Motor neuron (in vitro differentiated cells): ENCODE measurements at regions not wholly inside any gene's neighbourhood (a gene's known extent, or its start where the extent isn't known, plus 50 kb on each side); places are given as distances from the start of the nearest gene placed in this dataset.

ENCODE experiments used
- ATAC-seq, 8 experiments: fragments of 200-7000 bp; cut with Tn5 transposase; replicated peaks in 6 of 8; 2 replicates each; pipeline ENCODE4 v1.8.0; 2021; ENCODE audit warnings: mild to moderate bottlenecking in 8 of 8, moderate library complexity in 8 of 8
- H3K27ac ChIP-seq, 2 donors: fragments of 250-450 bp; sonication (Bioruptor Pico); 2 replicates each; pipeline ENCODE4 v1.9.0; 2021; ENCODE audit warnings: antibody characterized with exemption in 2 of 2, mild to moderate bottlenecking in 2 of 2, moderate library complexity in 1 of 2
- H3K4me1 ChIP-seq, 2 donors: fragments of 250-450 bp; sonication (Bioruptor Pico); replicated peaks in 1 of 2; 2 replicates each; pipeline ENCODE4 v1.6.1; 2021; ENCODE audit warnings: antibody characterized with exemption in 2 of 2, mild to moderate bottlenecking in 2 of 2, moderate library complexity in 1 of 2
- H3K4me3 ChIP-seq, 5 donors: fragments of 250-450 bp; sonication (Bioruptor Pico); 2 replicates each; pipeline ENCODE4 v1.9.0; 2021; ENCODE audit warnings: antibody characterized with exemption in 5 of 5, mild to moderate bottlenecking in 5 of 5, moderate library complexity in 4 of 5
- WGBS, 10 experiments: fragments of 450-650 bp; shearing (Covaris generic); methylation state at CpG; one replicate each; pipeline ENCODE4 v1.0.0; 2022; 5-methylcytosine and 5-hydroxymethylcytosine counted together
- in situ Hi-C, 9 experiments: fragments of 400-800 bp; cut with MboI; loops; one replicate each; pipeline ENCODE4 v1.15.0; 2021; ENCODE audit warnings: low sequenced_read_pairs in 9 of 9, low pct_unique_long_range_greater_than_20kb in 2 of 9; ENCODE audit not compliant: unreplicated experiment in 9 of 9

GRCh38 chr5:167967494-167968177 lies 323.8 kb upstream of the WWC1 start:
- Histone ChIP-seq H3K4me3 (no peak overlapping the region), H3K27ac (no peak overlapping the region), H3K4me1 (peaks cover 29 to 32% of the 10 kb centered on the region in 2 donors)
- ATAC-seq: peak in 5 of 8 experiments; percentile 14 to 59 (median 38)
- in situ Hi-C loops: no loop called here
- WGBS, 10 experiments: 41 to 90% (median 51%) methylated on average over 1 to 7 of the region's 7 CpGs

DNA sequence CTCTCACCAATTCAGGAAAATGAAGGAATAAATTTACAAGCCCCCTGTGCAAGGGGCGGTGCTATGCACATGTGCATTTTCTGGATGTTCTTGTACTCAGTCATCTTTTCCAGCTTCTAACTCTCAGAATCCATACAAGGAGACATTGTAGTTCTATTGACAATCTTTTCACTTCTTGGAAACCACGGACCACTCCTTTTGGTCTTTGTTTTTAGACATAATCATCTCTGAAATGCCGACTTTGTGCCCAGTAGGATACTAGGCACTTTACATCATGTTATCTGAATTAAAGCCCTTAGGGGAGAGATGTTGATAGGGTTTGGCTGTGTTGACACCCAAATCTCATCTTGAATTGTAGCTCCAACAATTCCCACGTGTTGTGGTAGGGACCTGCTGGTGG lies 322.6 kb upstream of the WWC1 start:
- 29 to 100% (median 92%) methylated on average over 1 to 4 of the region's 4 CpGs; no CpG with 5 or more reads in 1 of the 10 experiments for WGBS, 10 experiments
- Histone ChIP-seq H3K4me1 (peaks cover 29 to 32% of the 10 kb centered on the region in 2 donors), H3K4me3 (no peak overlapping the region), H3K27ac (no peak overlapping the region)
- peak in 1 of 8 experiments; percentile 26 for ATAC-seq
- in situ Hi-C loops: no loop called here

GRCh38 chr5:167969998-167970397 lies 321.4 kb upstream of the WWC1 start:
- no peak for ATAC-seq
- in situ Hi-C loops: no loop called here
- 10 to 100% (median 39%) methylated on average over 1 to 4 of the region's 4 CpGs for WGBS, 10 experiments
- H3K27ac ChIP-seq: no peak overlapping the region
- H3K4me1 ChIP-seq: peaks cover 22 to 29% of the 10 kb centered on the region in 2 donors
- no peak overlapping the region for H3K4me3 ChIP-seq

DNA sequence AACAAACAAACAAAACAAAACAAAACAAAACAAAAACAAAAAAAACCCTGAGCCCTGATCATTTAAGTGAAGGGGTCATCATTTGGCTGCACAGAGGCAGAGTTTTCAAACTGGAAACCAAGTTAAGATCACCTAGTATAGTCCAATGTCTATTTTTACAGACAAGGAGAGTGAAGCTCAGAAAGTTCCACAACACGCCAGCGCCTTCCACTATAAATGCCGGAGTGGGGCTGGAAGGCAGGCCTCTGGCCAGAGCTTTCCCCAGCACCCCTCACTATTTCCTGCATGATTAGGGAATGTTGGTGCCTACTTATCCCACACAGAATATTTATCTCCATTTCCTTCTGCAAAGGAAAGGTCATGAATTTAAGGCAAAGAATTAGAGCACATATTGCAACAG lies 319.7 kb upstream of the WWC1 start:
- ATAC-seq: no peak
- 83 to 100% (median 98%) methylated on average over 1 to 3 of the region's 3 CpGs; no CpG with 5 or more reads in 4 of the 10 experiments for WGBS, 10 experiments

GRCh38 chr5:167973126-167973525 lies 318.3 kb upstream of the WWC1 start:
- peak in 1 of 8 experiments; percentile 38 for ATAC-seq
- Histone ChIP-seq H3K27ac (no peak overlapping the region), H3K4me1 (peaks cover under 1 to 5% of the 10 kb centered on the region in 2 donors), H3K4me3 (no peak overlapping the region)
- in situ Hi-C loops: no loop called here
- WGBS, 10 experiments: 67 to 97% (median 94%) methylated on average over 1 to 4 of the region's 4 CpGs; no CpG with 5 or more reads in 3 of the 10 experiments

More for the DNA sequence above, 319.7 kb upstream of the WWC1 start:
- no peak overlapping the region for H3K4me3 ChIP-seq
- in situ Hi-C loops: no loop called here
- peaks cover 14 to 19% of the 10 kb centered on the region in 2 donors for H3K4me1 ChIP-seq
- H3K27ac ChIP-seq: no peak overlapping the region

DNA sequence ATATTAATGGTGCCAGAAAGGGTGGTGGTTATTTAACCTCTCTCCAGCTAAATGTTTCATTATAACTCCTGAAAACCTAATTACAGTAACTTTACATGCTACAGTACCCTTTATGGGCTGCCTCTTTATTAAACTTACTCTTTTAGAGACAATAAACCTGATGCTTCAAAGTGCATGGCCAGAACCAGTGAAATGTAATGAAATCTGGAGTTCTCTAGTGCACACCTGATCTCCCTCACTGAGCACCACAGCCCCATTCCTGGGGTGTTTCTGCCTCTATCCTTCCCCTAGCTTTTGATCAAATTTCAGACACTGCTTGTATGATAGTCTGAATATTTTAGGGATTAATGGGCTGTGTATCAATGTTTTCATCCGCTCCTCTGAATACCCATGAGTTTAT lies 306.5 kb upstream of the WWC1 start:
- no peak for ATAC-seq
- Histone ChIP-seq H3K4me1 (peaks cover 10 to 15% of the 10 kb centered on the region in 2 donors), H3K4me3 (no peak overlapping the region), H3K27ac (no peak overlapping the region)
- WGBS, 10 experiments: 63 to 100% (median 100%) methylated on average over 1 of the region's 1 CpG; no CpG with 5 or more reads in 3 of the 10 experiments
- in situ Hi-C loops: no loop called here

DNA sequence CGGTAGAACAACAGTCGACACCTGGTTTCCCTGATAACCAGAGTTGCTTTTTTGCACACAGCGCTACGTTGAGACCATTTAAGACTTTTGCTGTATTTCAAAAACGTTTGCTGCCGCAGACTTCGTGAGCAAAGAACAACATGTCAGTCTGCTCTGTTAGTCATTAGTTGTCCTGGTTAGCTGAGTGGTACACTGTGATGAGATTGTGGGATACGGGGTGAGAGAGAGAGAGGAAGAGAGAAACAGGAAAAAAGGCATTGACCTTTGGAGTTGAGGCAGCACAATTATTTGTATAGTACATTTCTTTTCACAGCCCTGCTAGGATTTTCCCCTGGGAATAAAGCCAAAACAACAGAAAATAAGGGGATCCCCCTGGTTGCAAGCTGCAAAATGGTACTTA lies 306.1 kb upstream of the WWC1 start:
- Histone ChIP-seq H3K27ac (no peak overlapping the region), H3K4me3 (no peak overlapping the region), H3K4me1 (peaks cover 10 to 15% of the 10 kb centered on the region in 2 donors)
- in situ Hi-C loops: no loop called here
- ATAC-seq: no peak
- 40 to 81% (median 72%) methylated on average over 2 to 8 of the region's 8 CpGs; no CpG with 5 or more reads in 1 of the 10 experiments for WGBS, 10 experiments

- ATAC-seq: peak in 5 of 8 experiments; percentile 30 to 100 (median 99)
- in situ Hi-C loops: no loop called here
- Histone ChIP-seq H3K4me3 (no peak overlapping the region), H3K27ac (no peak overlapping the region), H3K4me1 (peaks cover 8 to 14% of the 10 kb centered on the region in 2 donors)
- WGBS, 10 experiments: 10 to 100% (median 66%) methylated on average over 2 to 12 of the region's 12 CpGs
Measured at GRCh38 chr5:167987490-167988280, 303.8 kb upstream of the WWC1 start.

DNA sequence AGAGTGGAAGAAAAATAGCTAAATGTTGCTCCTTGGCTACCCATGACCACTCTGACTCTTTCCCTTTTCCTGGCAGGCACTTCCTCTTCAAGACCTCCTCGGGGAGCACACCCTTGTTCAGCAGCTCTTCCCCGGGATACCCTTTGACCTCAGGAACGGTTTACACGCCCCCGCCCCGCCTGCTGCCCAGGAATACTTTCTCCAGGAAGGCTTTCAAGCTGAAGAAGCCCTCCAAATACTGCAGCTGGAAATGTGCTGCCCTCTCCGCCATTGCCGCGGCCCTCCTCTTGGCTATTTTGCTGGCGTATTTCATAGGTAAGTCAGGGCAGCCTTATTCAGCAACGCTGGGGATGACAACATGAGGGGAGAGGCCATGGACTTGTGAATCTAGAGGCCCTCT lies 298.6 kb upstream of the WWC1 start:
- Histone ChIP-seq H3K27ac (no peak overlapping the region), H3K4me3 (no peak overlapping the region), H3K4me1 (no peaks in the 10 kb centered on the region)
- ATAC-seq: no peak
- in situ Hi-C loops: no loop called here
- 60 to 100% (median 85%) methylated on average over 1 to 9 of the region's 11 CpGs; no CpG with 5 or more reads in 1 of the 10 experiments for WGBS, 10 experiments

DNA sequence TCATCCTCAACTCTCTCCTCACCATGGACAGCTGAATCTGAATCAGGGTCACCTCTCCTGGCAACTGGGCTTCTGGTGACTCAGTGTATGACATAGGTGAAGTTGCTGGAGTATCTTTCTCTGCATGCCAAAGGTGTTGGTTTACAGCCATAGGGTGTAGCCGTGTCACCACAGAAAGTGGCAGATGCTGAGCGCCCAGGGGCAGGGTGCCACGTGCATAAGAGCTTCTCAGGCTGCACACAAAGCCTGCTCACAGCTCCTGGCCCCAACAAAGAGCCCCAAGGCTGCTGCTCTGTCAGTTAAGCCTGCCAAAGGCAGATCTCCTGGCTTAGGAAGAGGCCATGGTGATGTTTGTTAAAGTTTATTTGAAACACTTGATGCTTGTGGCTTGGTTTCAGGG lies 297.7 kb upstream of the WWC1 start:
- in situ Hi-C loops: no loop called here
- whole genome bisulfite sequencing, 10 experiments: 18 to 100% (median 92%) methylated on average over 1 to 3 of the region's 3 CpGs; no CpG with 5 or more reads in 3 of the 10 experiments
- Histone ChIP-seq H3K4me3 (no peak overlapping the region), H3K4me1 (no peaks in the 10 kb centered on the region), H3K27ac (no peak overlapping the region)
- ATAC-seq: peak in 2 of 8 experiments; percentile 83 to 85

DNA sequence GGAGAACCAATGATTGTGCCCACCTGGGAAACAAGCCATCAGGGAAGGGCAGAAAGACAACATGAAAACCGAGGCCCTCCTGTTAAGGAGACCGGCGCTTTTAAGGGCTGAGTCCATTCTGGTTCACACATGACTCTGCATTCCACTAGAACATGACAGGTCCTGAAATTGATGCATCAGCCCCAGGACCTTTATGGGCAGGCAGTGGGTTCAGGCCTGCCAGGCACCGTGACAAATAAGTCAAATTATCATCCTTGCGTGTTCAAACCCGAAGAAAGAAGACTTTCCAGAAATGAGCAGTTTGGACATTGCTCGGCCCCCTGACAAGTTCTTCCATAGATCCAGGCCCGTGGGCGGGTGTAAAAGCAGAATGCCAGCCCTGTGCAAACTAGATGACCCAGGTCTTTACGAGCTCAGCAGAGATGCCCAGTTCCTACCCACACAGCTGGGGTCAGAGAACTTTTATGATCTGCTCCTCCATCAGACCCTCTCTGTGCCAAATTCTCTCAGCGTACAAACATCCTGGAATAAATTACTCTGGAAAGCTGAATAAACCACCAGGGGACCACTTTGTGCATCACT lies 295.5 kb upstream of the WWC1 start:
- WGBS, 10 experiments: 22 to 100% (median 93%) methylated on average over 1 to 8 of the region's 11 CpGs; no CpG with 5 or more reads in 2 of the 10 experiments
- Histone ChIP-seq H3K4me1 (no peaks in the 10 kb centered on the region), H3K27ac (no peak overlapping the region), H3K4me3 (no peak overlapping the region)
- in situ Hi-C loops: no loop called here
- peak in 1 of 8 experiments; percentile 41 for ATAC-seq

DNA sequence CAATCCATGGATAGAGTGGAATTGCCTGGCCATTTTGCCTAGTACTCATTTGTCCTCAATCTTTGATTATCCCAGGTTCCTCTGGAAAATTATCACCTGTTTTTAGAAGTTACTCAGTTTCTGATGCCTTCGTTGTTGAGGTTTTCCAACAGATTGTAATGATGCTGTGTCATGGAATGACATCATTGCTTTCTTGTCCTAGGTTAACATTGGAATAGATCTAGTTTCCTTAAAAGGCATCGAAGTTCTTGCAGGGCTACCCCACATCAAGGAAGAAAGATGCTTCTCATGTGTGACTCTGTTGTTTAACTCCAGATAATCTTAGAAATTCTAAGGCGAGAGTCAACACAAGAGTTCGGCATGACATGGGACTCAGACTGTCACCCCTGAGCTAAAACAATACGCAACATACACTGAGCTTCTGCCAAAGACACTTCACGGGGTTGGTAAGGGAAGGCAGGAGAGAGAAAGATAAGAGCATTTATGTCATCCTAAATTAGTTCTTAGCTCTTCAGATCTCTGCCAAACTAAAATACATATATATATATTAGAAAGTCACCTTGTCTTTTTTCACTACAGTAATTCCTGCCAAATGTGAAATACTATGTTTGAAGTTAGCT lies 293.2 kb upstream of the WWC1 start:
- H3K4me3 ChIP-seq: no peak overlapping the region
- H3K27ac ChIP-seq: no peak overlapping the region
- in situ Hi-C loops: no loop called here
- H3K4me1 ChIP-seq: peaks cover 10 to 16% of the 10 kb centered on the region in 2 donors
- no peak for ATAC-seq
- WGBS, 10 experiments: 44 to 100% (median 74%) methylated on average over 1 to 6 of the region's 6 CpGs; no CpG with 5 or more reads in 2 of the 10 experiments
